NCI-H1694 treated with DMSO at 0.1 percent for 48 hours (cell line): ENCODE measurements at regions not wholly inside any gene's neighbourhood (a gene's known extent, or its start where the extent isn't known, plus 50 kb on each side); places are given as distances from the start of the nearest gene placed in this dataset.
"Not testable (repeated sequence)": the region's sequence is repeated elsewhere in the genome, so short reads cannot be mapped to it uniquely, and the experiment has no call there.

Experiments used
- DNase-seq: peaks from one replicate; lab custom pipeline; 2025; lab: John Stamatoyannopoulos, UW

- no peak for DNase-seq
Observed at GRCh38 chr3:44132061-44132460, 109.6 kb upstream of the TOPAZ1 start.

GRCh38 chr3:44132593-44132992, 109.1 kb upstream of the TOPAZ1 start:
- DNase-seq, result no peak

- no peak for DNase-seq
Observed at GRCh38 chr3:44136421-44136820, 105.3 kb upstream of the TOPAZ1 start.

DNA sequence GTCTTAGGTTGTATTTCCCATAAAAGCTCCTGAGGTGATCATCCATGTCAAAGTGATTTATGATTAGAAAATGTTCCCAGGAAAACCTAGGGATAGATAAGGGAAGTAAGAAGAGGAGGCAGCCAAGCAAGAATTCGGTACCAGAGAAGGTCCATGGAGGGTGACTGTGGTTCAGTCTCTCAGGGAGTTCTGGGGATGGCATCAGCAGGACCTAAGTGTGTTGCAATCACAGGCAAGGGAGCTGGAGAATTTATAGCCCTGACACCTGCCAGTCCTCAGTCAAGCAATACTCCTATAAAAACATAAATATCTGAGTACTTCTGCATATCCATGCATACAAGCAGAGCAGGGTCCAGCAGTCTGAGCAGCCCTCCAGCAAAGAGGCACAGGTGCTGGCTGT, 95.6 kb upstream of the TOPAZ1 start:
- no peak for DNase-seq

- DNase-seq, result no peak
Observed at GRCh38 chr3:44159696-44160300, 81.9 kb upstream of the TOPAZ1 start.

DNA sequence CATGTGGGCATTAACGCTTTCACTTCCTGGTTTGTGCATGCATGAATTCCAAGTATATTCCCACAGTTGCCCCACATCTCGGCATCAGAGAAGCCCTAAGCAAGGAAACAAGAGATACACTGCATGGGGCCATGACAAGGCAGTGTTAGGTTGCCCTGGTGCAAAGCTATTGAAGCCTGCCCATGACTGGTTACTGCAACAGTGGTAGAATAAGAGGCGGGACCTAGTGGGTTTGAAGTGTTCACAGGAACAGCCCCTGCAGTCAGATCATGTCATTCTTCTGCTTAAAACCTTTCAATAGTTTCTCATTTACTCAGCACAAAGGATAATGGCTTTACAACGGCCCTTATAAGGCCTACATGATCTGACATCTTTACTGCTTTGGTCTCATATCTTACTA, 80.9 kb upstream of the TOPAZ1 start:
- DNase-seq, result no peak

DNA sequence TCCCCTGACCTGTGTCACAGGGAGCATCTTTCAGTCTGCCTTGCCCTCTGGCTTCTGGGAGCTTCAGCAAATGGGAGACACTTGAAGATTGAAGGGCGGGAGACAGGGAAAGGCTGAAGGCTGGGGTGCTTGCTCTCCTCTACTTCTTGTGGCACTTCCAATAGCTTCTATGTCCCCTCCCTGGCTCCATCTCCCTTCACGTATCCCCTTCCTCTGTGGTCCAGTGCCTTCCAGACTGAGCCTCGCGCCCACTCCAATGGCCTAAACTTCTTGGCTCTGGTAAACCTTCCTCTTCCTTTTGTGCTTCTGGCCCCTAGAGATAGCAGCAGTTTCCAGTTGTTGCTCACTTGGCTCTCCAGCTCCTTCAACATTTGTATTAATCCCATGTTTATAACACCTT, 69.8 kb upstream of the TOPAZ1 start:
- DNase-seq, result no peak

- DNase-seq, result not testable (repeated sequence)
Observed at GRCh38 chr3:44172701-44173100, 69.0 kb upstream of the TOPAZ1 start.

GRCh38 chr3:44173263-44173662, 68.4 kb upstream of the TOPAZ1 start:
- DNase-seq, result no peak

DNA sequence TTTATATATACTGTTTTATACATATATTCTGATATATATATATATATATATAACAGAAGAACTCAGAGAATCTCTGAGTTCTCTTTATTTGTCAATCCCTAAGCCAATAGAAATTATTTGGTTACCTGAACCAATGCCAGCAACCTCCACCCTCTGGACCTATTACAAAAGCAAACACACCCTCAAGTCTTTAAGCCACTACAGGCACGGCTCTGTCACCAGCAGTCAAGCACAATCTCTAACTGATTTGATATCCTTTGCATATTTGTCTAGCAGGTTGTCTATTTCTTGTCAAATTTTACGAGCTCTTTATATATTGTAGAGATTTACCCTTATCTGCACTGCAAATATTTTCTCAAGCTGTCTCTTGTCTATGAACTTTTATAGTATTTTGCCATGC, 66.6 kb upstream of the TOPAZ1 start:
- no peak for DNase-seq

- no peak for DNase-seq
Observed at GRCh38 chr3:44179246-44179645, 62.4 kb upstream of the TOPAZ1 start.

GRCh38 chr3:44184319-44184953, 57.2 kb upstream of the TOPAZ1 start:
- DNase-seq, result peak; percentile 0

- DNase-seq, result no peak
Observed at GRCh38 chr3:44185396-44185915, 56.2 kb upstream of the TOPAZ1 start.

DNA sequence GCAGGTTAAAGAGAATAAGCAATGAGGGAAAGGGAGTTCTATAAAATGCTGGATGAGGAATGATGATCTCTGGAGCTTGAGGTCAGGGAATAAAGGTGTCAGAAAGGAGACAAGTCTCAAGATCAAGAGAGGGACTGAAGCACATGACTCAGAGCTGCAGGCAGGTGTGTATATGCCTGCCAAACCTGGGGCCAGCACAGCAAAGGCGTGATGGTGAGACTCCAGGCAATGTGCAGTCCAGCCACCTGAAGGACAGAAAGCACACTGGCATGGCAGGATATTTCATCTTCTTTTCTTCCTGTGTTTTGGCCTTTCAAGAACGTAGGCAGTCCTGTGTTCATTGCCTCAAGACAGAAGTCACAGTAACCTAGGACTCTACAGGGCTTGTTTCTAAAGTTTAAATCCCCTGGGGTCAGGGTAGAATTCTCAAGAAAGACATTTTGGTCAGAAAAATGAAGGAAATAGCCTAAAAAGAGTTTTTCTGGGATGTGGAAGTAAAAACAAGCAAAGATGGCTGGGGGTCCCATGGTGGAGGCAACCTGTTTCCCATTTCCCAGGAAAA, 55.5 kb upstream of the TOPAZ1 start:
- no peak for DNase-seq

- no peak for DNase-seq
Observed at GRCh38 chr3:44186712-44187111, 55.0 kb upstream of the TOPAZ1 start.
